Esophagus muscularis mucosa (tissue), 4 donors: ENCODE measurements at regions not wholly inside any gene's neighbourhood (a gene's known extent, or its start where the extent isn't known, plus 50 kb on each side); places are given as distances from the start of the nearest gene placed in this dataset.

Source experiments
- DNase-seq: peaks from one replicate; pipeline ENCODE4 v3.0.0-alpha.2; 2017; ENCODE audit errors: extremely low spot score
- H3K27ac ChIP-seq, 4 donors: fragments of 200-600 bp; sonication (generic); replicated peaks in 1 of 4; 1 replicate in 3 of 4; 2 replicates in 1 of 4; pipeline ENCODE4 v1.5.1; 2016 to 2019; ENCODE audit warnings: mild to moderate bottlenecking in 1 of 4
- H3K27me3 ChIP-seq, 4 donors: fragments of 200-600 bp; sonication (generic); one replicate each; pipeline versions ENCODE4 v1.5.1 to v1.6.0; 2016 to 2019
- H3K36me3 ChIP-seq, 4 donors: fragments of 200-600 bp; sonication (generic); one replicate each; pipeline ENCODE4 v1.5.1; 2016 to 2019
- H3K4me1 ChIP-seq, 4 donors: fragments of 200-600 bp; sonication (generic); one replicate each; pipeline ENCODE4 v1.5.1; 2016 to 2019
- H3K4me3 ChIP-seq, 4 donors: fragments of 200-600 bp; sonication (generic); 1 replicate in 2 of 4; 2 replicates in 2 of 4; pipeline ENCODE4 v1.5.1; 2016 to 2019; ENCODE audit warnings: mild to moderate bottlenecking in 4 of 4, moderate library complexity in 1 of 4
- H3K9me3 ChIP-seq, 4 donors: fragments of 200-600 bp; sonication (generic); 1 replicate in 3 of 4; 2 replicates in 1 of 4; pipeline ENCODE4 v1.5.1; 2016 to 2019
- EP300 ChIP-seq: sonication (generic); formaldehyde crosslinking; IDR thresholded peaks from one replicate; pipeline ENCODE4 v1.6.1; 2017; ENCODE audit warnings: antibody characterized with exemption
- POLR2A ChIP-seq: fragments of 450-650 bp; IDR thresholded peaks from one replicate; pipeline ENCODE4 v1.6.1; 2017; ENCODE audit warnings: antibody characterized with exemption, moderate library complexity, mild to moderate bottlenecking, low read depth
- POLR2AphosphoS5 ChIP-seq, 2 donors: sonication (generic); formaldehyde crosslinking; IDR thresholded peaks; one replicate each; pipeline ENCODE4 v1.6.1; 2017; ENCODE audit warnings: antibody characterized with exemption in 2 of 2
- WGBS: methylation state at CpG from one replicate; pipeline ENCODE4 v1.1.5; 2018; 5-methylcytosine and 5-hydroxymethylcytosine counted together
- intact Hi-C: fragments of 100-400 bp; cut with DNase I; formaldehyde crosslinking; loops from one replicate; pipeline ENCODE4 v1.15.1; 2023
- TF ChIP-seq, protein P1 (sequence below), 3 experiments: fragments of 200-600 bp in 2 of 3; fragments of 450-650 bp in 1 of 3; sonication (generic) in 2 of 3; IDR thresholded peaks; one replicate each; pipeline ENCODE4 v1.5.1; 2017 to 2019; ENCODE audit warnings: antibody characterized with exemption in 3 of 3, mild to moderate bottlenecking in 2 of 3, moderate library complexity in 1 of 3

DNA sequence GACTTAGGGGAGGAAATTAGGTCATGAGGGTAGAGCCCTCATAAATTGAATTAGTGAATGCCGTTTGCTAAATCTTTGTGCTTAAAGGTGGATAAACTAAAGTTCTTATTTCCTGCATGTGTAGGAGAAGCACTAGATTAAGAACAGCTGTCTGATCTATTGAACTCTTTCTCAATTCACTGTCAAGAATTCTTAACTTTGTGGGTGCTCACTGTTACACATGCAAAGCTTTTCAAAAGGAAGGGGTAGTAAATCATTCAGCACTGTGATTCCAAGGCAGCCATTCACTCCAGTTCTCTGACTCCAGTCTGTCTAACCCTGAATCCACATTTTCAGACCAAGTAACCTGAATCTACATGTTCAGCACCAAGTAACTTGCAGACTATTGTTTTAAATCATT is 1520.1 kb downstream of the PCDH18 start:
- no peak overlapping the region for H3K27ac ChIP-seq
- no peak for DNase-seq
- TF ChIP-seq, protein P1, sequence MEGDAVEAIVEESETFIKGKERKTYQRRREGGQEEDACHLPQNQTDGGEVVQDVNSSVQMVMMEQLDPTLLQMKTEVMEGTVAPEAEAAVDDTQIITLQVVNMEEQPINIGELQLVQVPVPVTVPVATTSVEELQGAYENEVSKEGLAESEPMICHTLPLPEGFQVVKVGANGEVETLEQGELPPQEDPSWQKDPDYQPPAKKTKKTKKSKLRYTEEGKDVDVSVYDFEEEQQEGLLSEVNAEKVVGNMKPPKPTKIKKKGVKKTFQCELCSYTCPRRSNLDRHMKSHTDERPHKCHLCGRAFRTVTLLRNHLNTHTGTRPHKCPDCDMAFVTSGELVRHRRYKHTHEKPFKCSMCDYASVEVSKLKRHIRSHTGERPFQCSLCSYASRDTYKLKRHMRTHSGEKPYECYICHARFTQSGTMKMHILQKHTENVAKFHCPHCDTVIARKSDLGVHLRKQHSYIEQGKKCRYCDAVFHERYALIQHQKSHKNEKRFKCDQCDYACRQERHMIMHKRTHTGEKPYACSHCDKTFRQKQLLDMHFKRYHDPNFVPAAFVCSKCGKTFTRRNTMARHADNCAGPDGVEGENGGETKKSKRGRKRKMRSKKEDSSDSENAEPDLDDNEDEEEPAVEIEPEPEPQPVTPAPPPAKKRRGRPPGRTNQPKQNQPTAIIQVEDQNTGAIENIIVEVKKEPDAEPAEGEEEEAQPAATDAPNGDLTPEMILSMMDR (IDR thresholded peaks at IDR 0.05): no peak
- TF ChIP-seq POLR2AphosphoS5 (IDR thresholded peaks at IDR 0.05) (no peak), POLR2A (no peak), EP300 (no peak)
- no peak overlapping the region for H3K4me3 ChIP-seq
- H3K4me1 ChIP-seq: no peaks in the 10 kb centered on the region
- H3K36me3 ChIP-seq: no peaks in the 10 kb centered on the region
- no peaks in the 10 kb centered on the region for H3K27me3 ChIP-seq
- no peaks in the 10 kb centered on the region for H3K9me3 ChIP-seq
- intact Hi-C loops: no loop called here
- WGBS: 33% methylated on average over 1 of the region's 1 CpG

DNA sequence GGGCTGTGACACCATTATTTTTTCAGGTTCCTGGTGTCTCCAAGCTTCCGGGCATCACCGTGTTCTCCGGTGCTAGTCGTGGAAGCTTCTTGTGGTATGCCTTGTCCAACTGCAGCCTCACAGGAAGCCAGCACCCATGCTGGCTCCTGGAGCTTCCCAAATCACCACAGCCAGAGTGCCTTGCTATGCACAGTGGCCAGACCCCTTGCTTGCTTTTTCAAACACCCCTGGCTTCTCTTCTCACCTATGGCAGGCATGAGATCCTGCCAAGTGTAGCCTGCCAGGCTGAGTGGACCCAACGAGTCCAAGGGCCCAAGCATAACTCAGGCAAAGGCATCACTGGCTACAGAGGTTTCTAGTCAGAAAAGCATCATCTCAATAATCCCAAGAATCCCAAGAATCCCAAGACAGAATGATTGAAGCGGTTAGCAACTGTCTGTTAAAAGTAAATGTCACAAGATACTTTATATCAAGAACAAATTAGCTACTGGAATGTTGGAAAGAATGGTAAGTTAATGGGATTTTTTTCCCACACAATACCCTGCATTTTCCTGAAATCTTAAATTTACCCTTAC is 1522.9 kb downstream of the PCDH18 start:
- Histone ChIP-seq H3K36me3 (no peaks in the 10 kb centered on the region), H3K9me3 (no peaks in the 10 kb centered on the region), H3K27ac (no peak overlapping the region), H3K4me1 (no peaks in the 10 kb centered on the region), H3K27me3 (no peaks in the 10 kb centered on the region), H3K4me3 (no peak overlapping the region)
- TF ChIP-seq POLR2A: no peak
- TF ChIP-seq POLR2AphosphoS5 (IDR thresholded peaks at IDR 0.05): no peak
- TF ChIP-seq EP300: no peak
- TF ChIP-seq, protein P1 (IDR thresholded peaks at IDR 0.05): no peak
- WGBS: 90% methylated on average over 5 of the region's 6 CpGs
- DNase-seq: no peak
- intact Hi-C loops: no loop called here

DNA sequence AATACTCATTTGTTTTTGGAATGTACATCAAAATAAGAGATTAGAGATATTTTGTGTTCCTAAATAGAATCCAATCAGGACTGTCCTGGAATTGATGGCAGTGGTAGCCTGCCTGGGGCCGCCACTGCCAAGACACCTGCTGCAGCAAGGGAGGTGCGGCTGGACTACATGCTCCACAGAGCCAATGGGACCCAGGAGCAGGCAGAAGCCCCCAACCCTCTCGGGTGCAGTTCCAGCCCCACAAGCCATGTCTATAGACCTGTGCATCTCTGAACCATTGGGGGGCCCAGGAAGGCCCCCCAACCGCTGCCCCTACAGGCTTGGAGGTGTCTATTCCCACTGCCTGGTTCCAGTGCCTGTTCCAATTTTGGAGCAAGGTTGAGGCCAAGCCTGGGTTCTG is 1524.3 kb downstream of the PCDH18 start:
- H3K4me1 ChIP-seq: no peaks in the 10 kb centered on the region
- TF ChIP-seq POLR2AphosphoS5 (IDR thresholded peaks at IDR 0.05): no peak
- TF ChIP-seq EP300: no peak
- no peak for TF ChIP-seq POLR2A
- TF ChIP-seq, protein P1 (IDR thresholded peaks at IDR 0.05): no peak
- H3K4me3 ChIP-seq: no peak overlapping the region
- intact Hi-C loops: no loop called here
- H3K36me3 ChIP-seq: no peaks in the 10 kb centered on the region
- DNase-seq: no peak
- no peaks in the 10 kb centered on the region for H3K9me3 ChIP-seq
- H3K27ac ChIP-seq: no peak overlapping the region
- 81% methylated on average over 4 of the region's 4 CpGs for WGBS
- H3K27me3 ChIP-seq: no peaks in the 10 kb centered on the region

- intact Hi-C loops: no loop called here
- no peaks in the 10 kb centered on the region for H3K4me1 ChIP-seq
- 97% methylated on average over 1 of the region's 1 CpG for WGBS
Observed at GRCh38 chr4:136002316-136002715, 1530.0 kb downstream of the PCDH18 start.

More at GRCh38 chr4:136002316-136002715, 1530.0 kb downstream of the PCDH18 start:
- no peak overlapping the region for H3K27ac ChIP-seq
- H3K36me3 ChIP-seq: no peaks in the 10 kb centered on the region
- no peak for TF ChIP-seq POLR2AphosphoS5 (IDR thresholded peaks at IDR 0.05)
- no peak for TF ChIP-seq EP300
- no peak for TF ChIP-seq POLR2A
- TF ChIP-seq, protein P1 (IDR thresholded peaks at IDR 0.05): no peak
- no peak for DNase-seq
- no peak overlapping the region for H3K4me3 ChIP-seq
- H3K27me3 ChIP-seq: no peaks in the 10 kb centered on the region
- no peaks in the 10 kb centered on the region for H3K9me3 ChIP-seq
